GM23338 (cell line): ENCODE measurements at regions not wholly inside any gene's neighbourhood (a gene's known extent, or its start where the extent isn't known, plus 50 kb on each side); places are given as distances from the start of the nearest gene placed in this dataset.

ENCODE experiments used
- ATAC-seq: fragments of 200-7000 bp; cut with Tn5 transposase; 3 replicates; pipeline ENCODE4 v1.9.1; 2020
- DNase-seq: peaks from one replicate; pipeline ENCODE4 v3.0.0-alpha.2; 2015; ENCODE audit warnings: low spot score
- H2AFZ ChIP-seq: fragments of 200-600 bp; sonication (generic); 2 replicates; pipeline ENCODE4 v1.8.0; 2016; ENCODE audit warnings: antibody characterized with exemption, mild to moderate bottlenecking, moderate library complexity
- H3F3A ChIP-seq: fragments of 200-600 bp; sonication (generic); replicated peaks from 2 replicates; pipeline ENCODE4 v1.8.0; 2017; ENCODE audit warnings: antibody characterized with exemption, mixed run types, low read depth
- H3K27ac ChIP-seq: fragments of 200-600 bp; sonication (generic); 2 replicates; pipeline ENCODE4 v1.6.1; 2016; ENCODE audit warnings: low read depth
- H3K27me3 ChIP-seq: fragments of 200-600 bp; sonication (generic); 2 replicates; pipeline ENCODE4 v1.8.0; 2016; ENCODE audit warnings: mild to moderate bottlenecking, mixed run types, moderate library complexity; ENCODE audit not compliant: insufficient read depth
- H3K36me3 ChIP-seq: fragments of 200-600 bp; sonication (generic); 2 replicates; pipeline ENCODE4 v1.8.0; 2016; ENCODE audit warnings: mild to moderate bottlenecking; ENCODE audit not compliant: insufficient read depth
- H3K4me1 ChIP-seq: fragments of 200-600 bp; sonication (generic); 2 replicates; pipeline ENCODE4 v1.8.0; 2016; ENCODE audit warnings: mild to moderate bottlenecking, moderate library complexity; ENCODE audit not compliant: insufficient read depth
- H3K4me2 ChIP-seq: fragments of 200-600 bp; sonication (generic); 2 replicates; pipeline ENCODE4 v1.7.1; 2017; ENCODE audit warnings: mixed run types
- H3K4me3 ChIP-seq: fragments of 200-600 bp; sonication (generic); 2 replicates; pipeline ENCODE4 v1.6.1; 2016; ENCODE audit warnings: mixed run types
- H3K79me2 ChIP-seq: fragments of 200-600 bp; sonication (generic); replicated peaks from 2 replicates; pipeline ENCODE4 v1.8.0; 2017; ENCODE audit warnings: mild to moderate bottlenecking; ENCODE audit not compliant: insufficient read depth
- H3K9me2 ChIP-seq: fragments of 200-600 bp; sonication (generic); 2 replicates; pipeline ENCODE4 v1.8.0; 2017; ENCODE audit not compliant: insufficient read depth
- H4K20me1 ChIP-seq: fragments of 200-600 bp; sonication (generic); replicated peaks from 2 replicates; pipeline ENCODE4 v1.8.0; 2017; ENCODE audit warnings: mild to moderate bottlenecking; ENCODE audit not compliant: insufficient read depth
- H3K27ac Mint-ChIP-seq: 2 replicates; pipeline ENCODE4 v1.8.0; 2020; ENCODE audit warnings: inconsistent platforms, mild to moderate bottlenecking, moderate library complexity, mixed read lengths
- H3K27me3 Mint-ChIP-seq: 3 replicates; pipeline ENCODE4 v1.8.0; 2022; ENCODE audit warnings: low read depth, mild to moderate bottlenecking, moderate library complexity, mixed read lengths, inconsistent platforms; ENCODE audit not compliant: insufficient read depth, poor library complexity
- H3K36me3 Mint-ChIP-seq: 3 replicates; pipeline ENCODE4 v1.8.0; 2021; ENCODE audit warnings: low read depth, mild to moderate bottlenecking, inconsistent platforms, moderate library complexity, mixed read lengths
- H3K4me1 Mint-ChIP-seq: 3 replicates; pipeline ENCODE4 v1.8.0; 2020; ENCODE audit warnings: mild to moderate bottlenecking, inconsistent platforms, mixed read lengths
- H3K4me3 Mint-ChIP-seq: 3 replicates; pipeline ENCODE4 v1.8.0; 2021; ENCODE audit warnings: moderate library complexity, mild to moderate bottlenecking, inconsistent platforms, mixed read lengths
- H3K9me3 Mint-ChIP-seq: 3 replicates; pipeline ENCODE4 v1.8.0; 2020; ENCODE audit warnings: moderate library complexity, mild to moderate bottlenecking, inconsistent platforms, mixed read lengths
- CTCF ChIP-seq, 2 experiments: fragments of 200-600 bp in 1 of 2; sonication (generic) in 1 of 2; conservative IDR thresholded peaks; 2 replicates each; pipeline versions ENCODE4 v1.5.1 to v1.6.1; 2016 to 2017; ENCODE audit warnings: antibody characterized with exemption in 2 of 2, low read depth in 2 of 2, mild to moderate bottlenecking in 2 of 2, moderate library complexity in 1 of 2
- ETS1 ChIP-seq: IDR thresholded peaks from 2 replicates; pipeline ENCODE4 v1.6.1; 2016; ENCODE audit warnings: antibody characterized with exemption
- EZH2 ChIP-seq: fragments of 200-600 bp; sonication (generic); IDR thresholded peaks from one replicate; pipeline ENCODE4 v1.8.0; 2017; ENCODE audit warnings: antibody characterized with exemption, mild to moderate bottlenecking, low read depth; ENCODE audit not compliant: unreplicated experiment
- JUNB ChIP-seq: IDR thresholded peaks from one replicate; pipeline ENCODE4 v1.6.1; 2016; ENCODE audit warnings: antibody characterized with exemption; ENCODE audit not compliant: unreplicated experiment
- REST ChIP-seq: IDR thresholded peaks from one replicate; pipeline ENCODE4 v1.6.1; 2018; ENCODE audit warnings: antibody characterized with exemption; ENCODE audit not compliant: unreplicated experiment
- STAT1 ChIP-seq: IDR thresholded peaks from one replicate; pipeline ENCODE4 v1.6.1; 2016; ENCODE audit warnings: antibody characterized with exemption; ENCODE audit not compliant: unreplicated experiment
- ZNF114 ChIP-seq: fragments of 250-450 bp; sonication (Bioruptor Pico); IDR thresholded peaks from 2 replicates; pipeline ENCODE4 v1.5.0; 2020; ENCODE audit warnings: mild to moderate bottlenecking, moderate library complexity
- ZNF331 ChIP-seq: fragments of 250-450 bp; sonication (Bioruptor Pico); IDR thresholded peaks from 2 replicates; pipeline ENCODE4 v1.5.0; 2020; ENCODE audit warnings: low read depth, mild to moderate bottlenecking, moderate library complexity
- ZNF462 ChIP-seq: fragments of 250-450 bp; sonication (Bioruptor Pico); IDR thresholded peaks from 2 replicates; pipeline ENCODE4 v1.5.0; 2020; ENCODE audit warnings: mild to moderate bottlenecking, moderate library complexity

GRCh38 chr16:66308096-66308495 is 58.4 kb upstream of the CDH5 start (continued):
- no peak for TF ChIP-seq CTCF (conservative IDR thresholded peaks at IDR 0.05; ENCODE audit: low read depth in 2 of 2)
- TF ChIP-seq ZNF114 (CRISPR knock-in tag) = no peak
- no peak for TF ChIP-seq EZH2
- TF ChIP-seq STAT1 = no peak

- no peak overlapping the region for H3K27ac ChIP-seq
- no peak overlapping the region for H3K4me3 ChIP-seq
- H3F3A ChIP-seq = no peaks in the 10 kb centered on the region
- Mint-ChIP-seq H3K36me3 (no peaks in the 10 kb centered on the region), H3K27me3 (peaks cover 12% of the 10 kb centered on the region), H3K9me3 (no peaks in the 10 kb centered on the region), H3K27ac (no peak overlapping the region), H3K4me1 (no peaks in the 10 kb centered on the region; the same call in 1 of the 3 replicates), H3K4me3 (no peak overlapping the region)
- no peak overlapping the region for H2AFZ ChIP-seq
- H3K36me3 ChIP-seq = no peaks in the 10 kb centered on the region
- ATAC-seq (no peak), DNase-seq (no peak)
- H3K4me2 ChIP-seq = no peak overlapping the region
- TF ChIP-seq JUNB (no peak), ZNF462 (CRISPR knock-in tag) (no peak), ZNF331 (CRISPR knock-in tag) (no peak), ETS1 (no peak), REST (no peak)
- no peaks in the 10 kb centered on the region for H3K4me1 ChIP-seq
- no peaks in the 10 kb centered on the region for H3K9me2 ChIP-seq
- no peaks in the 10 kb centered on the region for H3K27me3 ChIP-seq
- no peaks in the 10 kb centered on the region for H3K79me2 ChIP-seq
- no peaks in the 10 kb centered on the region for H4K20me1 ChIP-seq
These were observed 59.9 kb upstream of the CDH5 start for GRCh38 chr16:66306366-66307150.
